ENCODE measurements at regions not wholly inside any gene's neighbourhood (a gene's known extent, or its start where the extent isn't known, plus 50 kb on each side); places are given as distances from the start of the nearest gene placed in this dataset.
A peak's percentile ranks its signal among the peaks of the same experiment; 100 is the strongest.

- Histone ChIP-seq H3K36me3 (ENCODE audit: control insufficient read depth in 4 of 4, insufficient read depth in 4 of 4, low read length in 4 of 4) (no peaks in the 10 kb centered on the region), H3K9me3 (ENCODE audit: control insufficient read depth in 4 of 4, insufficient read depth in 3 of 4, low read length in 3 of 4) (peaks cover 0 to 1% (median 0%) of the 10 kb centered on the region in 4 donors), H3K4me3 (no peak overlapping the region), H3K9ac (ENCODE audit: insufficient read depth in 1 of 2, low read length in 2 of 2) (no peak overlapping the region), H3K4me1 (ENCODE audit: control insufficient read depth in 5 of 5, insufficient read depth in 5 of 5, low read length in 5 of 5) (peaks cover 0 to 13% (median 3%) of the 10 kb centered on the region in 5 donors), H3K27ac (ENCODE audit: low read depth in 1 of 2, low read length in 1 of 2) (no peak overlapping the region), H3K27me3 (ENCODE audit: control insufficient read depth in 3 of 3, insufficient read depth in 3 of 3, low read length in 2 of 3) (no peaks in the 10 kb centered on the region)
- no peak for DNase-seq
- TF ChIP-seq, protein P1, sequence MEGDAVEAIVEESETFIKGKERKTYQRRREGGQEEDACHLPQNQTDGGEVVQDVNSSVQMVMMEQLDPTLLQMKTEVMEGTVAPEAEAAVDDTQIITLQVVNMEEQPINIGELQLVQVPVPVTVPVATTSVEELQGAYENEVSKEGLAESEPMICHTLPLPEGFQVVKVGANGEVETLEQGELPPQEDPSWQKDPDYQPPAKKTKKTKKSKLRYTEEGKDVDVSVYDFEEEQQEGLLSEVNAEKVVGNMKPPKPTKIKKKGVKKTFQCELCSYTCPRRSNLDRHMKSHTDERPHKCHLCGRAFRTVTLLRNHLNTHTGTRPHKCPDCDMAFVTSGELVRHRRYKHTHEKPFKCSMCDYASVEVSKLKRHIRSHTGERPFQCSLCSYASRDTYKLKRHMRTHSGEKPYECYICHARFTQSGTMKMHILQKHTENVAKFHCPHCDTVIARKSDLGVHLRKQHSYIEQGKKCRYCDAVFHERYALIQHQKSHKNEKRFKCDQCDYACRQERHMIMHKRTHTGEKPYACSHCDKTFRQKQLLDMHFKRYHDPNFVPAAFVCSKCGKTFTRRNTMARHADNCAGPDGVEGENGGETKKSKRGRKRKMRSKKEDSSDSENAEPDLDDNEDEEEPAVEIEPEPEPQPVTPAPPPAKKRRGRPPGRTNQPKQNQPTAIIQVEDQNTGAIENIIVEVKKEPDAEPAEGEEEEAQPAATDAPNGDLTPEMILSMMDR (IDR thresholded peaks at IDR 0.05; ENCODE audit: control extremely low read depth, extremely low read depth) = no peak
- WGBS, 2 donors = 76 to 85% methylated on average over 5 of the region's 5 CpGs
- no peak for ATAC-seq (ENCODE audit: insufficient read depth, low FRiP score)
Observed at GRCh38 chr2:16402891-16403290, 262.7 kb downstream of the CYRIA start.

- Histone ChIP-seq H3K4me3 (no peak overlapping the region), H3K4me1 (ENCODE audit: control insufficient read depth in 5 of 5, insufficient read depth in 5 of 5, low read length in 5 of 5) (peaks cover 0 to 13% (median 2%) of the 10 kb centered on the region in 5 donors), H3K9ac (ENCODE audit: insufficient read depth in 1 of 2, low read length in 2 of 2) (no peak overlapping the region), H3K27me3 (ENCODE audit: control insufficient read depth in 3 of 3, insufficient read depth in 3 of 3, low read length in 2 of 3) (no peaks in the 10 kb centered on the region), H3K36me3 (ENCODE audit: control insufficient read depth in 4 of 4, insufficient read depth in 4 of 4, low read length in 4 of 4) (no peaks in the 10 kb centered on the region), H3K9me3 (ENCODE audit: control insufficient read depth in 4 of 4, insufficient read depth in 3 of 4, low read length in 3 of 4) (peaks cover 0 to 1% (median 0%) of the 10 kb centered on the region in 4 donors), H3K27ac (ENCODE audit: low read depth in 1 of 2, low read length in 1 of 2) (no peak overlapping the region)
- ATAC-seq (ENCODE audit: insufficient read depth, low FRiP score) (no peak), DNase-seq (no peak)
- 81 to 83% methylated on average over 7 of the region's 7 CpGs for WGBS, 2 donors
- TF ChIP-seq, protein P1 (IDR thresholded peaks at IDR 0.05; ENCODE audit: control extremely low read depth, extremely low read depth) = no peak
Observed at GRCh38 chr2:16401761-16402300, 263.8 kb downstream of the CYRIA start.

GRCh38 chr2:16400127-16400623, 265.5 kb downstream of the CYRIA start:
- H3K27ac ChIP-seq (ENCODE audit: low read depth in 1 of 2, low read length in 1 of 2) = no peak overlapping the region
- H3K27me3 ChIP-seq (ENCODE audit: control insufficient read depth in 3 of 3, insufficient read depth in 3 of 3, low read length in 2 of 3) = no peaks in the 10 kb centered on the region
- DNase-seq (peak; percentile 65 to 73 (median 68)), ATAC-seq (ENCODE audit: insufficient read depth, low FRiP score) (no peak)
- 18 to 23% methylated on average over 7 of the region's 7 CpGs for WGBS, 2 donors
- no peak overlapping the region for H3K4me3 ChIP-seq
- H3K36me3 ChIP-seq (ENCODE audit: control insufficient read depth in 4 of 4, insufficient read depth in 4 of 4, low read length in 4 of 4) = no peaks in the 10 kb centered on the region
- H3K9ac ChIP-seq (ENCODE audit: insufficient read depth in 1 of 2, low read length in 2 of 2) = no peak overlapping the region
- peaks cover 0 to 7% (median 2%) of the 10 kb centered on the region in 5 donors for H3K4me1 ChIP-seq (ENCODE audit: control insufficient read depth in 5 of 5, insufficient read depth in 5 of 5, low read length in 5 of 5)
- peaks cover 0 to 1% (median 0%) of the 10 kb centered on the region in 4 donors for H3K9me3 ChIP-seq (ENCODE audit: control insufficient read depth in 4 of 4, insufficient read depth in 3 of 4, low read length in 3 of 4)
- TF ChIP-seq, protein P1 (IDR thresholded peaks at IDR 0.05; ENCODE audit: control extremely low read depth, extremely low read depth) = no peak
